ENCODE measurements at regions not wholly inside any gene's neighbourhood (a gene's known extent, or its start where the extent isn't known, plus 50 kb on each side); places are given as distances from the start of the nearest gene placed in this dataset.

DNA sequence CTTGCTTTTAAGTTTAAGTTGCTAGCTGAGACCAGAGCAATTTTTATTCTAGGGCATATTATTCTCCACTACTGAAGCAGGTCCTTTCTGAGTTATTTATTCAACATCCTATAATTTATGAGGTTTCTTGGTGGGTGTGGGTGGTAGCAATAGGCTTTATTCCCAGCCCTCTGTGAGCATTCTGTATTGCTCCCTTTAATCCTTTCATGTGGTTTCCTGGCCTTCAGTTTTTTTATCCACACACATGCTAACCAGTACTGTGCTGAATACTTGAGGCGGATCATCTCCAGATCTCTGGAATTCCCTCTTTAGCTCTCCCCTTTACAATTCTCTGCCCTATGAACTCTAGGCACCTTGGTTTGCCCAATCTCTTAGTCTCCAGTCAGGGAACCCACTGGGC, 91.8 kb upstream of the GLRA1 start:
- no peak for DNase-seq

- DNase-seq, result no peak
Measured at GRCh38 chr5:152007653-152008335, 83.1 kb upstream of the GLRA1 start.

- no peak for DNase-seq
Measured at GRCh38 chr5:152004095-152004494, 79.4 kb upstream of the GLRA1 start.
